H1 (cell line): ENCODE measurements at regions not wholly inside any gene's neighbourhood (a gene's known extent, or its start where the extent isn't known, plus 50 kb on each side); places are given as distances from the start of the nearest gene placed in this dataset.

Source experiments
- BCL11A ChIP-seq, 2 experiments: IDR thresholded peaks; one replicate each; pipeline ENCODE4 v1.6.1; 2011; ENCODE audit warnings: low read depth in 2 of 2, low read length in 2 of 2, mild to moderate bottlenecking in 2 of 2
- CEBPB ChIP-seq: IDR thresholded peaks from 2 replicates; pipeline ENCODE4 v1.6.1; 2012; ENCODE audit warnings: low read depth, low read length
- EZH2 ChIP-seq: fragments of 200-600 bp; sonication (generic); IDR thresholded peaks from 2 replicates; pipeline ENCODE4 v1.7.1; 2012; ENCODE audit warnings: low read depth, mild to moderate bottlenecking, moderate library complexity, low read length, inconsistent platforms; ENCODE audit not compliant: severe bottlenecking
- GTF2F1 ChIP-seq: IDR thresholded peaks from 2 replicates; pipeline ENCODE4 v1.6.1; 2012; ENCODE audit warnings: low read depth, low read length, improper control_type of control experiment, borderline replicate concordance
- HDAC6 ChIP-seq: IDR thresholded peaks from one replicate; pipeline ENCODE4 v1.7.1; 2012; ENCODE audit warnings: low read depth, mild to moderate bottlenecking, inconsistent platforms, low read length, moderate library complexity
- POLR2A ChIP-seq, 2 experiments: IDR thresholded peaks; 1 replicate in 1 of 2; 2 replicates in 1 of 2; pipeline ENCODE4 v1.6.1; 2011; ENCODE audit warnings: low read depth in 2 of 2, low read length in 2 of 2, mild to moderate bottlenecking in 2 of 2; ENCODE audit errors: control extremely low read depth in 1 of 2
- POLR2AphosphoS5 ChIP-seq: IDR thresholded peaks from 2 replicates; pipeline ENCODE4 v1.6.1; 2011; ENCODE audit warnings: low read depth, low read length
- RAD21 ChIP-seq, 2 experiments: IDR thresholded peaks in 1 of 2; conservative IDR thresholded peaks in 1 of 2; 2 replicates each; pipeline ENCODE4 v1.6.1; 2011; ENCODE audit warnings: low read depth in 2 of 2, low read length in 2 of 2, improper control_type of control experiment in 1 of 2, inconsistent platforms in 1 of 2, mild to moderate bottlenecking in 1 of 2, moderate library complexity in 1 of 2
- RFX5 ChIP-seq: IDR thresholded peaks from 2 replicates; pipeline ENCODE4 v1.6.1; 2011; ENCODE audit warnings: low read depth, low read length, improper control_type of control experiment, borderline replicate concordance
- SP1 ChIP-seq: IDR thresholded peaks from 2 replicates; pipeline ENCODE4 v1.6.1; 2011; ENCODE audit warnings: low read depth, low read length
- ZNF274 ChIP-seq: IDR thresholded peaks from 2 replicates; pipeline ENCODE4 v1.7.0; 2012; ENCODE audit warnings: low read length, borderline replicate concordance; ENCODE audit errors: extremely low read depth
- TF ChIP-seq, protein P1 (sequence below), 3 experiments: IDR thresholded peaks; 1 replicate in 2 of 3; 2 replicates in 1 of 3; pipeline versions ENCODE4 v1.5.1 to v1.6.1; 2011; ENCODE audit warnings: low read length in 3 of 3, mild to moderate bottlenecking in 3 of 3, inconsistent platforms in 2 of 3, low read depth in 1 of 3, moderate library complexity in 1 of 3; ENCODE audit not compliant: insufficient read depth in 1 of 3; ENCODE audit errors: control extremely low read depth in 1 of 3
- TF ChIP-seq, protein P2 (sequence below): IDR thresholded peaks from 2 replicates; pipeline ENCODE4 v1.6.1; 2011; ENCODE audit warnings: low read depth, mild to moderate bottlenecking, low read length; ENCODE audit not compliant: insufficient read depth

- TF ChIP-seq, protein P1, sequence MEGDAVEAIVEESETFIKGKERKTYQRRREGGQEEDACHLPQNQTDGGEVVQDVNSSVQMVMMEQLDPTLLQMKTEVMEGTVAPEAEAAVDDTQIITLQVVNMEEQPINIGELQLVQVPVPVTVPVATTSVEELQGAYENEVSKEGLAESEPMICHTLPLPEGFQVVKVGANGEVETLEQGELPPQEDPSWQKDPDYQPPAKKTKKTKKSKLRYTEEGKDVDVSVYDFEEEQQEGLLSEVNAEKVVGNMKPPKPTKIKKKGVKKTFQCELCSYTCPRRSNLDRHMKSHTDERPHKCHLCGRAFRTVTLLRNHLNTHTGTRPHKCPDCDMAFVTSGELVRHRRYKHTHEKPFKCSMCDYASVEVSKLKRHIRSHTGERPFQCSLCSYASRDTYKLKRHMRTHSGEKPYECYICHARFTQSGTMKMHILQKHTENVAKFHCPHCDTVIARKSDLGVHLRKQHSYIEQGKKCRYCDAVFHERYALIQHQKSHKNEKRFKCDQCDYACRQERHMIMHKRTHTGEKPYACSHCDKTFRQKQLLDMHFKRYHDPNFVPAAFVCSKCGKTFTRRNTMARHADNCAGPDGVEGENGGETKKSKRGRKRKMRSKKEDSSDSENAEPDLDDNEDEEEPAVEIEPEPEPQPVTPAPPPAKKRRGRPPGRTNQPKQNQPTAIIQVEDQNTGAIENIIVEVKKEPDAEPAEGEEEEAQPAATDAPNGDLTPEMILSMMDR (IDR thresholded peaks at IDR 0.05; ENCODE audit: control extremely low read depth in 1 of 3, insufficient read depth in 1 of 3, low read depth in 1 of 3, low read length in 3 of 3), result no peak
- TF ChIP-seq POLR2AphosphoS5, result no peak
- TF ChIP-seq HDAC6, result no peak
- TF ChIP-seq SP1, result no peak
- no peak for TF ChIP-seq RFX5
- no peak for TF ChIP-seq EZH2
- TF ChIP-seq POLR2A (IDR thresholded peaks at IDR 0.05; ENCODE audit: control extremely low read depth in 1 of 2, low read depth in 2 of 2, low read length in 2 of 2), result no peak
- no peak for TF ChIP-seq RAD21 (IDR thresholded peaks at IDR 0.05 in 1 of 2, conservative IDR thresholded peaks at IDR 0.05 in 1 of 2; ENCODE audit: low read depth in 2 of 2, low read length in 2 of 2)
- TF ChIP-seq GTF2F1, result no peak
- TF ChIP-seq BCL11A (IDR thresholded peaks at IDR 0.05; ENCODE audit: low read depth in 2 of 2, low read length in 2 of 2), result no peak
- no peak for TF ChIP-seq ZNF274
- TF ChIP-seq CEBPB, result no peak
- TF ChIP-seq, protein P2, sequence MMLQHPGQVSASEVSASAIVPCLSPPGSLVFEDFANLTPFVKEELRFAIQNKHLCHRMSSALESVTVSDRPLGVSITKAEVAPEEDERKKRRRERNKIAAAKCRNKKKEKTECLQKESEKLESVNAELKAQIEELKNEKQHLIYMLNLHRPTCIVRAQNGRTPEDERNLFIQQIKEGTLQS, result no peak
Observed at GRCh38 chr3:159540882-159541495, 447.6 kb upstream of the IL12A start.
